Tibial nerve (tissue), 4 donors: ENCODE measurements at regions not wholly inside any gene's neighbourhood (a gene's known extent, or its start where the extent isn't known, plus 50 kb on each side); places are given as distances from the start of the nearest gene placed in this dataset.

Source experiments
- DNase-seq, 2 donors: peaks; one replicate each; pipeline ENCODE4 v3.0.0-alpha.2; 2019; ENCODE audit warnings: low spot score in 2 of 2
- H3K27ac ChIP-seq, 4 donors: fragments of 200-600 bp; sonication (generic) in 3 of 4; one replicate each; pipeline ENCODE4 v1.5.1; 2017 to 2019; ENCODE audit warnings: mild to moderate bottlenecking in 1 of 4
- H3K27me3 ChIP-seq, 2 donors: fragments of 200-600 bp; sonication (generic) in 1 of 2; one replicate each; pipeline versions ENCODE4 v1.5.1 to v1.6.0; 2017 to 2019
- H3K36me3 ChIP-seq, 3 donors: fragments of 200-600 bp; sonication (generic); one replicate each; pipeline ENCODE4 v1.5.1; 2018 to 2019
- H3K4me1 ChIP-seq, 4 donors: fragments of 200-600 bp; sonication (generic) in 3 of 4; one replicate each; pipeline ENCODE4 v1.5.1; 2017 to 2019
- H3K4me3 ChIP-seq, 4 donors: fragments of 200-600 bp; sonication (generic) in 3 of 4; one replicate each; pipeline ENCODE4 v1.5.1; 2017 to 2019; ENCODE audit warnings: mild to moderate bottlenecking in 1 of 4, moderate library complexity in 1 of 4
- H3K9me3 ChIP-seq, 4 donors: fragments of 200-600 bp; sonication (generic) in 3 of 4; one replicate each; pipeline ENCODE4 v1.5.1; 2017 to 2019
- EP300 ChIP-seq, 2 donors: sonication (generic); formaldehyde crosslinking; IDR thresholded peaks; one replicate each; pipeline ENCODE4 v1.6.1; 2017; ENCODE audit warnings: antibody characterized with exemption in 2 of 2, mild to moderate bottlenecking in 1 of 2
- POLR2A ChIP-seq, 2 donors: fragments of 450-650 bp; IDR thresholded peaks; one replicate each; pipeline ENCODE4 v1.6.1; 2017; ENCODE audit warnings: antibody characterized with exemption in 2 of 2, mild to moderate bottlenecking in 2 of 2, moderate library complexity in 2 of 2
- WGBS, 2 donors: methylation state at CpG; one replicate each; pipeline ENCODE4 v1.1.5; 2018; 5-methylcytosine and 5-hydroxymethylcytosine counted together
- TF ChIP-seq, protein P1 (sequence below), 5 experiments: fragments of 200-600 bp in 3 of 5; fragments of 450-650 bp in 2 of 5; sonication (generic) in 3 of 5; IDR thresholded peaks; one replicate each; pipeline ENCODE4 v1.5.1; 2016 to 2019; ENCODE audit warnings: antibody characterized with exemption in 5 of 5, mild to moderate bottlenecking in 3 of 5, moderate library complexity in 2 of 5

DNA sequence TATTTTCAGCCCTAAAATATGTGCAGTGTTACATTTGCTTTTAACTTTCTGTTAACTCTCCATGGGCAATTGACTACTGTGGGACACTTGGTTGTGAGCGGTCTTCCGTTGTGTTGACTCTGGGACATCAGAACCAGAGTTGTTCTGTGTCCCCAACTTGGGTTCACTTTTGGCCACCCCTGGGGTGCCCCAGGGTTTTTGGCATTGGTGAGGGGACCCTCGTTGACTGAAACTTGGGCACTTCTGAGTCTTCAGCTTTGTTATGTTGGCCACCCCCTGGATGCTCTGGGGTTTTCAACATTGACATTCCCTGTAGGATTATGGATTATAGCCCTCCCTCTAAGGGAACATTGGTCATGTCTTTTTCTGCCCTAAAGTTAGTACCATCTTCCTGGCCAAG, 57.1 kb downstream of the OR10H4 start:
- Histone ChIP-seq H3K27me3 (no peaks in the 10 kb centered on the region), H3K9me3 (no peaks in the 10 kb centered on the region), H3K4me1 (peaks cover 0 to 23% (median 3%) of the 10 kb centered on the region in 4 donors), H3K36me3 (no peaks in the 10 kb centered on the region), H3K27ac (no peak overlapping the region), H3K4me3 (no peak overlapping the region)
- no peak for TF ChIP-seq EP300 (IDR thresholded peaks at IDR 0.05)
- TF ChIP-seq POLR2A (IDR thresholded peaks at IDR 0.05), result no peak
- TF ChIP-seq, protein P1, sequence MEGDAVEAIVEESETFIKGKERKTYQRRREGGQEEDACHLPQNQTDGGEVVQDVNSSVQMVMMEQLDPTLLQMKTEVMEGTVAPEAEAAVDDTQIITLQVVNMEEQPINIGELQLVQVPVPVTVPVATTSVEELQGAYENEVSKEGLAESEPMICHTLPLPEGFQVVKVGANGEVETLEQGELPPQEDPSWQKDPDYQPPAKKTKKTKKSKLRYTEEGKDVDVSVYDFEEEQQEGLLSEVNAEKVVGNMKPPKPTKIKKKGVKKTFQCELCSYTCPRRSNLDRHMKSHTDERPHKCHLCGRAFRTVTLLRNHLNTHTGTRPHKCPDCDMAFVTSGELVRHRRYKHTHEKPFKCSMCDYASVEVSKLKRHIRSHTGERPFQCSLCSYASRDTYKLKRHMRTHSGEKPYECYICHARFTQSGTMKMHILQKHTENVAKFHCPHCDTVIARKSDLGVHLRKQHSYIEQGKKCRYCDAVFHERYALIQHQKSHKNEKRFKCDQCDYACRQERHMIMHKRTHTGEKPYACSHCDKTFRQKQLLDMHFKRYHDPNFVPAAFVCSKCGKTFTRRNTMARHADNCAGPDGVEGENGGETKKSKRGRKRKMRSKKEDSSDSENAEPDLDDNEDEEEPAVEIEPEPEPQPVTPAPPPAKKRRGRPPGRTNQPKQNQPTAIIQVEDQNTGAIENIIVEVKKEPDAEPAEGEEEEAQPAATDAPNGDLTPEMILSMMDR (IDR thresholded peaks at IDR 0.05), result no peak
- no peak for DNase-seq
- WGBS, 2 donors, result 59 to 82% methylated on average over 3 of the region's 3 CpGs

DNA sequence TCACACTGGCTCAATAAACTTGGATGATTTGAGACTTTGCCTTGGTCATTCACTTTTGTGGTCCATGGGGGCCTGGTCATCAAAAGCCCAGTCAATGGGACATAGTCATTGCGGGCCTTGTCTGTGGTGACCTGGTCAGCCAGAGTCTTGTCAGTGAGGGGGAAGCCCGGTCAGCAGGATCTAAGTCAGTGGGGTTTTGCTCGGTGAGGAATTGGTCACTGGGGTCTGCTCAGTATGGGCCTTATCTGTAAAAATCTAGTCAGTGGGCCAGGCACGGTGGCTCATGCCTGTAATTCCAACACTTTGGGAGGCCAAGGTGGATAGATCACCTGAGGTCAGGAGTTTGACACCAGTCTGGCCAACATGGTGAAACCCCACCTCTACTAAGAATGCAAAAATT, 63.7 kb upstream of the TPM4 start:
- no peaks in the 10 kb centered on the region for H3K27me3 ChIP-seq
- no peak for DNase-seq
- TF ChIP-seq EP300 (IDR thresholded peaks at IDR 0.05) (no peak), POLR2A (IDR thresholded peaks at IDR 0.05) (no peak)
- TF ChIP-seq, protein P1 (IDR thresholded peaks at IDR 0.05), result no peak
- no peak overlapping the region for H3K4me3 ChIP-seq
- H3K4me1 ChIP-seq, result no peaks in the 10 kb centered on the region
- no peak overlapping the region for H3K27ac ChIP-seq
- 88 to 93% methylated on average over 4 of the region's 4 CpGs for WGBS, 2 donors
- no peaks in the 10 kb centered on the region for H3K36me3 ChIP-seq
- H3K9me3 ChIP-seq, result no peaks in the 10 kb centered on the region

DNA sequence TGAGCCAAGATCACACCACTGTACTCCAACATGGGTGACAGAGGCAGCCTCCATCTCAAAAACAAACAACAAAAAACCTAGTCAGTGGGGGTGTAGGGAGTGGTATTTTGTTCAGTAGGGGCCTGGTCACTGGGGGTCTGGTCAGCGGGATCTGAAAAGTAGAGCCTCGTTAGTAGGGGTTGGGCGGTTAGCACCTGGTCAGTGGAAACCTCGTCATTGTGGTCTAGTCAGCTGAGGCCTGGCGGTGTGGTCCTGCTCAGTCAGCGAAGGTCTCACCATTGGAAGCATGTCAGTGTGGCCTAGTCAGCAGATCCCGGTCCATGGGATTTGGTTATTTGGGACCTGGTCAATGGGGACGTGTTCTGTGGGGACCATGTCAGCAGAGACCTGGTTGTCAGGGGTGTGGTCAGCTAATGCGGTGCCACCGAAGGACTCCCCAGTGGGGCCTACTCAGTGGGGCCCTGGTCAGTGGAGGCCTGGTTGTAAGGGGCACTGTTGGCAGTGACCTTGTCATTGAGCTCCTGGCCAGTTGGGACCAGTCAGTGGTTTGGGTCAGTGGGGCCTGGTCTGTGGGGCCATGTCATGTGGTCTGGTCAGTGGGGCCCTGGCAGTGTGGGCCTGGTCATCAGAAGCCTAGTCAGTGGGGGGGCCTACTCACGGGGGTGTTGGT, 63.0 kb upstream of the TPM4 start:
- Histone ChIP-seq H3K27me3 (no peaks in the 10 kb centered on the region), H3K4me1 (no peaks in the 10 kb centered on the region), H3K9me3 (no peaks in the 10 kb centered on the region), H3K36me3 (no peaks in the 10 kb centered on the region), H3K4me3 (no peak overlapping the region), H3K27ac (no peak overlapping the region)
- TF ChIP-seq EP300 (IDR thresholded peaks at IDR 0.05), result no peak
- no peak for DNase-seq
- 91 to 93% methylated on average over 11 of the region's 11 CpGs for WGBS, 2 donors

DNA sequence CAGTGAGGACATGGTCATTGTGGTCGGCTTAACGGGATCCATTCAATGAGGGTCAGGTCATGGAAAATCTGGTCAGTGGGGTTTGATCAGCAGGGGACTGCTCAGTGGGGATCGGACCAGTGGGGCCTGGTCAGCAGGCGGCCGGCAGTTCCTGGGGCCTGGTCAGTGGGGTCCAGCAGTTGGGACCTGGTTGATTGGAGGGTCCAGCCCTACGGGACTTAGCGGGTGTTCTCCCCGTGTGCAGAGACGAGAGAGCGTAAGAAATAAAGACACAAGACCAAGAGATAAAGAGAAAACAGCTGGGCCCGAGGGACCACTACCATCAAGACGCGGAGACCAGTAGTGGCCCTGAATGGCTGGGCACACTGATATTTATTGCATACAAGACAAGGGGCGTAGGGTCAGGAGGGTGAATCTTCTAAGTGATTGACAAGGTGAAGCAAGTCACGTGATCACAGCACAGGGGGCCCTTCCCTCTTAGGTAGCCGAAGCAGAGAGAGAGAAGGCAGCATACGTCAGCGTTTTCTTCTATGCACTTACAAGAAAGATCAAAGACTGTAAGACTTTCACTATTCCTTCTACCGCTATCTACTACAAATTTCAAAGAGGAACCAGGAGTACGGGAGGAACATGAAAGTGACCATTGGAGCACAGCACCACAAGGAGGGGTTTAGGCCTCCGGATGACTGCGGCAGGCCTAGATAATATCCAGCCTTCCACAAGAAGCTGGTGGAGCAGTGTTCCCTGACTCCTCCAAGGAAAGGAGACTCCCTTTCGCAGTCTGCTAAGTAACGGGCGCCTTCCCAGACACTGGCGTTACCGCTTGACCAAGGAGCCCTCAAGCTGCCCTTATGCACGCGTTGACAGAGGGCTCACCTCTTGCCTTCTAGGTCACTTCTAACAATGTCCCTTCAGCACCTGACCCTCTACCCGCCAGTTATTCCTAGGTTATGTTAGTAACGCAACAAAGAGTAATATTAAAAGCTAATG, 62.1 kb upstream of the TPM4 start:
- Histone ChIP-seq H3K36me3 (no peaks in the 10 kb centered on the region), H3K4me3 (no peak overlapping the region), H3K27ac (no peak overlapping the region), H3K27me3 (no peaks in the 10 kb centered on the region), H3K9me3 (no peaks in the 10 kb centered on the region), H3K4me1 (no peaks in the 10 kb centered on the region)
- 91 to 93% methylated on average over 31 of the region's 31 CpGs for WGBS, 2 donors
- DNase-seq, result no peak
- TF ChIP-seq, protein P1 (IDR thresholded peaks at IDR 0.05), result no peak
- no peak for TF ChIP-seq EP300 (IDR thresholded peaks at IDR 0.05)
- TF ChIP-seq POLR2A (IDR thresholded peaks at IDR 0.05), result no peak

DNA sequence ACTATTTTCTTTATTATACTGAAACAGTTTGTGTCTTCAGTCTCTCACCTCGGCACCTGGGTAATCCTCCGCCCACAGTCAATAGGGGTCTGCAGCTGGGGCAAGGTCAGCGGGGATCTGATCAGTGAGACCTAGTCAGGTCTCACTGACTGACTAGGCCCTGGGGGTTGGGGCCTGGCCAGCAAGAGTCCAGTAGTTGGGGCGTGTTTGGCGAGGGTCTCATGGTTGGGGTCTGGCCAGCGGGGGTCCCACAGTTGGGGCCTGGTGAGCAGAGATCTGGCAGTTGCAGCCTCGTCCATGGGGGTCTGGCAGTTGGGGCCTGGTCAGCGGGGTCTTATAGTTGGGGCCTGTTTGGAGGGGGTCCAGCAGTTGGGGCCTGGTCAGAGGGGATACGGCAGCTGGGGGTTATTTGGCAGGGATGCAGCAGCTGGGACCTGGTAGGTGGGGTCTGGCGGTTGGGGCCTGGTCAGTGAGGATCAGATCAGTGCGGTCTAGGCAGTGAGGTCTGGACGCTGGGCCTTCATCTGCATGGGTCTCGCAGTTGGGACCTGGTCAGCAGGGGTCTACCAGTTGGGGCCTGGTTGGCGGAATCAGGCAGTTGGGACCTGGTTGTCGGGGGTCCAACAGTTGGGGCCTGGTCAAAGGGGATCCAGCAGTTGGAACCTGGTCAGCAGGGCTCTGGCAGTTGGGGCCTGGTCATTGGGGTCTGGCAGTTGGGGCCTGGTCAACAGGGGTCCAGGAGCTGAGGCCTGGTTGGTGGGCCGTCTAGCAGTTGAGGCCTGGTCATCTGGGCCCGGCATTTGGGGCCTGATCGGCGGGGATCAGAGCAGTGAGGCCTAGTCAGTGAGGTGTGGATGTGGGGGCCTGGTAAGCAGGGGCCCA, 61.1 kb upstream of the TPM4 start:
- no peak overlapping the region for H3K4me3 ChIP-seq
- no peaks in the 10 kb centered on the region for H3K9me3 ChIP-seq
- no peak overlapping the region for H3K27ac ChIP-seq
- no peaks in the 10 kb centered on the region for H3K36me3 ChIP-seq
- no peaks in the 10 kb centered on the region for H3K4me1 ChIP-seq
- 92 to 93% methylated on average over 18 to 19 of the region's 19 CpGs for WGBS, 2 donors
- TF ChIP-seq, protein P1 (IDR thresholded peaks at IDR 0.05), result no peak
- TF ChIP-seq EP300 (IDR thresholded peaks at IDR 0.05) (no peak), POLR2A (IDR thresholded peaks at IDR 0.05) (no peak)
- DNase-seq, result no peak
- H3K27me3 ChIP-seq, result no peaks in the 10 kb centered on the region
